Memory B cell (primary cell): ENCODE measurements at regions not wholly inside any gene's neighbourhood (a gene's known extent, or its start where the extent isn't known, plus 50 kb on each side); places are given as distances from the start of the nearest gene placed in this dataset.
"Not testable (repeated sequence)": the region's sequence is repeated elsewhere in the genome, so short reads cannot be mapped to it uniquely, and the experiment has no call there.

Source experiments
- ATAC-seq: fragments of 150-1000 bp; cut with Tn5 transposase; 2 replicates; pipeline ENCODE4 v1.10.0; 2021; ENCODE audit warnings: low read depth, mild to moderate bottlenecking, moderate library complexity
- DNase-seq, 2 donors: peaks; one replicate each; pipeline ENCODE4 v3.0.0; 2022; ENCODE audit warnings: low spot score in 2 of 2
- H3K27ac Mint-ChIP-seq: one replicate; pipeline ENCODE4 v1.8.0; 2022; ENCODE audit warnings: mild to moderate bottlenecking, moderate library complexity, mixed read lengths
- H3K27me3 Mint-ChIP-seq: one replicate; pipeline ENCODE4 v1.8.0; 2022; ENCODE audit warnings: mixed read lengths
- H3K36me3 Mint-ChIP-seq: one replicate; pipeline ENCODE4 v1.8.0; 2022; ENCODE audit warnings: mild to moderate bottlenecking, mixed read lengths
- H3K4me1 Mint-ChIP-seq: one replicate; pipeline ENCODE4 v1.8.0; 2022; ENCODE audit warnings: mixed read lengths
- H3K4me3 Mint-ChIP-seq: one replicate; pipeline ENCODE4 v1.8.0; 2022; ENCODE audit warnings: mild to moderate bottlenecking, moderate library complexity, mixed read lengths
- H3K9me3 Mint-ChIP-seq: one replicate; pipeline ENCODE4 v1.8.0; 2022; ENCODE audit warnings: mixed read lengths

DNA sequence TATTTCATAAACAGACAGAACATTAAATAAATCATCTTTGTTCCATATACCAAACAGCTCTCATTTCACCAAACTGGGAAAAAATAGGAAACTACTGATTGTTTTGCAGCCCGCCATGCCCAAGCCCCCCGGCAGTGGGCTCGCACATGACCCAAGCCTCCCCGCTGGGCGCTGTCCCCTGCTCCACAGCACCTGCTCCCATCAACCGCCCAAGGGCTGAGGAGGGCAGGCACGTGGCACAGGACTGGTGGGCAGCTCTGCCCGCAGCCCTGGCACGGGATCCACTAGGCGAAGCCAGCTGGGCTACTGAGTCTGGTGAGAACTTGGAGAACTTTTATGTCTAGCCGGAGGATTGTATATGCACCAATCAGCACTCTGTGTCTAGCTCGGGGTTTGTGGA lies 554.8 kb upstream of the CCNG1 start:
- Mint-ChIP-seq H3K4me1 (no peaks in the 10 kb centered on the region), H3K9me3 (peaks cover 1% of the 10 kb centered on the region), H3K4me3 (no peak overlapping the region), H3K27me3 (no peaks in the 10 kb centered on the region), H3K36me3 (no peaks in the 10 kb centered on the region), H3K27ac (no peak overlapping the region)
- DNase-seq (no peak), ATAC-seq (no peak)

DNA sequence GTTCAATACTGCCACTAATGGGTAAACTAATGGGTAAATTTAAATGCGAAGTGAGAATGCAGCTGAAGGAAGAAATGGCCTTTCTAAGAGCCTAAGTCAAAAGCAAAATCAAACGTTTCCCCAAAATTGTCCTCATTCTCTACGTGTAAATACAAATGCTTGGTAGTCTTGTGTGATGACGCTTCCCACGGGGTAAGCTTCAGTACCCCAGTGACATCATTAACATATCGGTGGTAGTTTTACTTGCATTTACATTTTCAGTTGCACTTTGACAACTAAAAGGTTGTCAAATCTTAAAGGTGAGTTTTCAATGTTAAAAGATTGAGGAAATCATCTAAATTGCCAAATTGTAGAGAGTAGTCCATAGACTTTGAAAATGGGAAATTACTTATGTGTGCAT lies 550.7 kb upstream of the CCNG1 start:
- ATAC-seq (no peak), DNase-seq (no peak)
- no peak overlapping the region for H3K27ac Mint-ChIP-seq
- H3K27me3 Mint-ChIP-seq: no peaks in the 10 kb centered on the region
- H3K36me3 Mint-ChIP-seq: no peaks in the 10 kb centered on the region
- H3K4me3 Mint-ChIP-seq: no peak overlapping the region
- no peaks in the 10 kb centered on the region for H3K9me3 Mint-ChIP-seq
- H3K4me1 Mint-ChIP-seq: no peaks in the 10 kb centered on the region

DNA sequence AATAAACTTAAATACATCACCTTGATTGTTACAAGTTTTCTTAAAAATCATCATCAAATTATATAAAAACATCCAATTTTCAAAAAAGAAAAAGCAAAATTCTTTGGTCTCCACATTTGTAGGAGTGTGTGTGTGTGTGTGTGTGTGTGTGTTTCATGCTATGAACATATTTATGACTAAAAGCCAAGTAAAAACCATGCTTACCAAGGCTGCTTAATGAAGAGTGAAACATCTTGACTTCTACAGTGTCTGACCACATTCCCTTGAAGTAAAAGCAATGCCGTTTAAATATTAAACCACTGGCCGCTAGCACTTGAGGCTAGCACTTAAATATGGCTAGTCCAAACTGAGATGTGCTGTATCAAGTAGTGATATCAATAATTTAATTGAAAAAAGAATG lies 549.1 kb upstream of the CCNG1 start:
- H3K9me3 Mint-ChIP-seq: no peaks in the 10 kb centered on the region
- DNase-seq (no peak), ATAC-seq (no peak)

DNA sequence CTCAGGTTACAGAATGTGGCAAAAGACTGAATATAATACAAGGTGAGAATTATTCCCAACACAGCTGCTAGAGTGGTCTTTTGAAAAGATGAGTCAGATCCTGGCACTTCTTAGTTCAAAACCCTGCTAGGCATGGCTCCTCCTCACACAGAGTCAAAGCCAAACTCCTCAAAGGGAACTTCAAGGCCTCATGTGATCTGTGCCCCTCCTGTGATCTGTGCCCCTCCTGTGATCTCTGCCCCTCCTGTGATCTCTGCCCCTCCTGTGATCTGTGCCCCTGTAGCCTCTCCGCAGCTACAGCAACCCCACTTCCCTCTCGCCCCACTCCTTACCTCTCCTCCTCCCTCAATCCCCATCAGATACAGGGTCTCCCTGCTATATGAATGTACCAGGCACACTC lies 525.5 kb upstream of the CCNG1 start:
- Mint-ChIP-seq H3K27me3 (no peaks in the 10 kb centered on the region), H3K4me3 (no peak overlapping the region), H3K9me3 (no peaks in the 10 kb centered on the region), H3K36me3 (no peaks in the 10 kb centered on the region), H3K27ac (no peak overlapping the region), H3K4me1 (no peaks in the 10 kb centered on the region)
- ATAC-seq (no peak), DNase-seq (no peak)

More for the DNA sequence above, 549.1 kb upstream of the CCNG1 start:
- H3K4me1 Mint-ChIP-seq: no peaks in the 10 kb centered on the region
- H3K36me3 Mint-ChIP-seq: no peaks in the 10 kb centered on the region
- H3K4me3 Mint-ChIP-seq: no peak overlapping the region
- no peak overlapping the region for H3K27ac Mint-ChIP-seq
- no peaks in the 10 kb centered on the region for H3K27me3 Mint-ChIP-seq

DNA sequence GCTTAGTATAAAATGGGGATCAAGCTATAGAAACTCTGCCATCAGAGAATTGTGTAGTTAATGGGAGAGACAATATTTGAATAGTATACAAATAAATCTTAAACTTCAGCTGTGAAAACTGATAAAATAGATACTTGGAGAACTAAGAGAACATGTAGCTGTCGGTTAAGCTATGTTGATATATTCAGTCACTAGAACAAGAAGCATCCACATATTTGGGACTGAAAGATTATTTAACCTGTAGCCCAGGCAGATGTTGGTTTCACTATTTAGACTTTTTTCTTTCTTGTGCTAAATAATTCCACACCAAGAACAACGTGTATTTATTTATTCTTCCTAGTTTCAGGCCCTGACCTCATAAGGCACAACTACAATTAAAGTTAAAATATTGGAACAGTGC lies 521.0 kb upstream of the CCNG1 start:
- Mint-ChIP-seq H3K27me3 (no peaks in the 10 kb centered on the region), H3K36me3 (no peaks in the 10 kb centered on the region), H3K4me1 (no peaks in the 10 kb centered on the region), H3K27ac (no peak overlapping the region), H3K9me3 (peaks cover 3% of the 10 kb centered on the region), H3K4me3 (no peak overlapping the region)
- ATAC-seq: no peak
- no peak for DNase-seq

DNA sequence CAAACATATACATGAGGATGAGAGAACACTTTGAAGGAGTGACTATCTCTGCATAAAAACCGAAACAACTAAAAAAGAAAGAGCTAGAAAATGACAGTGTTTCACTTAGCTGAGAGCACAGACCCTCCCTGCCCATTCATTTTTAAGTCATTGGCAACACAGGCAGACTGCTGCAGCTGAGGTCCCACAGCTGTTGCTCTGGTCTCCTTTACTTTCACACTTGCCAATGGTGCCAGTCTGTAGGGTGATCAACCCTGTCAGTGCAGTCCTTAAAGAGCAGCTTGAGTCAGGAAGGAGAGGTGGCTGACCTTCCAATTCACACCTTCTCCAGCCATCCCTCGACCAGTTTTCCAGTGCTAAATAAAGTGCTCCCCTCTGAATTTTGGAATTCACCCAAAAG lies 508.3 kb upstream of the CCNG1 start:
- Mint-ChIP-seq H3K27ac (no peak overlapping the region), H3K4me1 (no peaks in the 10 kb centered on the region), H3K4me3 (no peak overlapping the region), H3K36me3 (no peaks in the 10 kb centered on the region), H3K9me3 (peaks cover 7% of the 10 kb centered on the region), H3K27me3 (no peaks in the 10 kb centered on the region)
- DNase-seq (no peak), ATAC-seq (no peak)

DNA sequence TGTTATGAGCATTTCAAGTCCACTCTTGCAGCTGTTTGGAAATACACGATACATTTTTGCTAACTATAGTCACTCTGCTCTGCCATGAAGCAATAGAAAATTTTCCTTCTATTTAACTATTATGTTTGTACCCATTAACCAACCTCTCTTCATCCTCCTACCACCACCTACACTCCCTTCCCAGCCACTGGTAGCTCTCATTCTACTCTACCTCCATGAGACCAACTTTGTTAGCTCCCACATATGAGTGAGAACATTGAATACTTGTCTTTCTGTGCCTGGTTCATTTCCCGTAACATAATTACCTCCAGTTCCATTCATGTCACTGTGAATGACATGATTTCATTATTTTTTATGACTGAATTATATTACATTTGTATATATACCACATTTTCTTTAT lies 505.9 kb upstream of the CCNG1 start:
- ATAC-seq (no peak), DNase-seq (no peak)
- Mint-ChIP-seq H3K4me3 (no peak overlapping the region), H3K27me3 (no peaks in the 10 kb centered on the region), H3K27ac (no peak overlapping the region), H3K9me3 (peaks cover 13% of the 10 kb centered on the region), H3K36me3 (no peaks in the 10 kb centered on the region), H3K4me1 (no peaks in the 10 kb centered on the region)

DNA sequence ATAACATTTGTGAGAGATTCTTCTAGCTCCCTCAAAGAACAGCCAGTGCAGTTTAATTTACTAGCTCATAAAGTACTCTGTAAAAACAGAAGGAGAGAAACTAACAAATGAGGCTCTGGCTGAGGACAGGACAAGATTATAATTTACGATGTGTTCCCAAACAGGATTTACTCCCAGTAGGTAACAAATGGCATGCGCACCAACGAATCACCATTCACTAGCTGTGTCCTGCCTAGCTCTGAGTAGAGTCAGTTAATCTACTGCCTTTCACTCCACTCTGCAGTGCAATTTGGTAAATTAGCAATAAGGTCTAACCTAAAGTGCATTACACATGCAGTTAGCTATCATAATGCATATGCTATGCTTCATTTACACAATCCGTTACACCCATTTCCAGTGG lies 497.4 kb upstream of the CCNG1 start:
- H3K4me3 Mint-ChIP-seq: no peak overlapping the region
- no peak overlapping the region for H3K27ac Mint-ChIP-seq
- DNase-seq (no peak), ATAC-seq (no peak)
- H3K9me3 Mint-ChIP-seq: peaks cover 2% of the 10 kb centered on the region
- no peaks in the 10 kb centered on the region for H3K4me1 Mint-ChIP-seq
- no peaks in the 10 kb centered on the region for H3K27me3 Mint-ChIP-seq
- H3K36me3 Mint-ChIP-seq: no peaks in the 10 kb centered on the region

DNA sequence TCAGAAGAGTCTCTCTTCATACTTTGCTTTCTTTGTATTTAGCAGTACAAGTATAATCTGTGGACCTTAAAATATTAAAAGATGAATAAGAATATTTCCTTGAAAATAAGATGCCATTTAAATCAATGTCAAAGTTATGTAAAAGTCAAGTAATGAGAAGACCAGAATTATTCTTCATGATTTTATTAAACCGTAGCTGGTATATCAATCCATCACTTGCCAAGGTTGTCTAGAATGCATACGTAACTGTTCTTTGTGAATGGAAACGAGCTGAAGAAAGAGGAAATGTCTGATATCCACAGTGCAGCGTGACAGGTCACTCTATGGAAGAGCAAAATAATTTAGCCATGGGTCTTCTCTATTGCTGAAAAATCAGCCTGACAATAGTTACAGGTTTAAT lies 488.7 kb upstream of the CCNG1 start:
- DNase-seq (no peak), ATAC-seq (no peak)
- H3K27ac Mint-ChIP-seq: no peak overlapping the region
- no peaks in the 10 kb centered on the region for H3K4me1 Mint-ChIP-seq
- H3K4me3 Mint-ChIP-seq: no peak overlapping the region
- H3K36me3 Mint-ChIP-seq: no peaks in the 10 kb centered on the region
- no peaks in the 10 kb centered on the region for H3K27me3 Mint-ChIP-seq
- H3K9me3 Mint-ChIP-seq: peaks cover 5% of the 10 kb centered on the region

DNA sequence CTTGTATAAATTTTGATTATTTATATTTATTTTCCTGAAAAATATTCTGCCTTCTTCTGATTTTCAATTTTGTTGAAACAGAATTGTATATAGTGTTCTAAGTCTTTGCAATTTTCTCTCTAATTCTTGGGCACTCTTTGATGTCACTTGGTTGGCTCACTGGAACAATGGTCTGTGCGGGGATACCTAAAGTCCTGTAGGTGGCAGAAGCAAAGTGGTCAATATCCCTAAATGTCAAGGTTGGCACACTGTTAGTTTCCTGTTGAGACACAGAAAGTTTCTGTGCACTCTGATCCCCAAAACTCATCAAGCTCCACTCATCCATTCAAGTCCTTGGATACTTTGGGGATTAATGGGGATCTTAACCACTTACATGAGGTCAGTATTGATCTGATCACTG lies 480.8 kb upstream of the CCNG1 start:
- no peaks in the 10 kb centered on the region for H3K36me3 Mint-ChIP-seq
- ATAC-seq (no peak), DNase-seq (no peak)
- H3K4me3 Mint-ChIP-seq: no peak overlapping the region
- H3K27me3 Mint-ChIP-seq: no peaks in the 10 kb centered on the region
- H3K9me3 Mint-ChIP-seq: peaks cover 3% of the 10 kb centered on the region
- H3K27ac Mint-ChIP-seq: no peak overlapping the region
- no peaks in the 10 kb centered on the region for H3K4me1 Mint-ChIP-seq

DNA sequence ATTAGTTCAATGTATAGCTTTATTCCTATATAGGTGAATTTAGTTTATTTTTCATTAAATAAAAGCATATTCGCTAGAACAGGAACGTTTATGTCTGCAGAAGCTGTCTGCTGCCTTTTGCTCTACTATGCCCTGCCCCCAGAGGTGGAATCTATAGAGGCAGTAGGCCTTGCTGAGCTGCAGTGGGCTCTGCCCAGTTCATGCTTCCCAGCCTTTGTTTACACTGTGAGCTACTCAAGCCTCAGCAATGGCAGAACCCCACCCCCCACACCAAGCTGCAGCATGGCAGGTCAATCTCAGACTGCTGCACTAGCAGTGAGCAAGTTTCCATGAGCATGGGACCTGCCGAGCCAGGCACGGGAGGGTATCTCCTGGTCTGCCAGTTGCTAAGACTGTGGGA lies 473.3 kb upstream of the CCNG1 start:
- not testable (repeated sequence) for H3K36me3 Mint-ChIP-seq, H3K4me1 Mint-ChIP-seq, ATAC-seq, H3K27ac Mint-ChIP-seq, H3K4me3 Mint-ChIP-seq, H3K27me3 Mint-ChIP-seq, DNase-seq
- peaks cover 12% of the 10 kb centered on the region for H3K9me3 Mint-ChIP-seq

DNA sequence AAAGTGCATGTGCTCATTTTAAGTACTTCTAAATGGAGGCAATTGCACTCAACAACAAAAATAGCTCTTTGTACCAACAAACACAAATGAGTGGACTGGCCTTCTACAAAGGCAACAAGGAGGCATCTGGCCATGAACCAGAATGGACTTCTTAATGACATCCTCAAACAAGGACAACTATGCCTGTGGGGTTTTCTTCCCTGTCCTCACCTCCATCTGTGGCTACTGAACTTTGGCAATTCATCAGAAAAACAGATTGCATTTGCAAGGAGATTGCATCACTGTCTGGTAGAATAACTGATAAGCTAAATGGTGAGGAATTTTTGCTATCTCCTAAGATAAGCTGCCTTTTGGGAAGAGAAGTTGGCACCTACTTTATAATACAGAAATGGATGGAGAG lies 447.3 kb upstream of the CCNG1 start:
- no peaks in the 10 kb centered on the region for H3K4me1 Mint-ChIP-seq
- DNase-seq (no peak), ATAC-seq (no peak)
- no peaks in the 10 kb centered on the region for H3K27me3 Mint-ChIP-seq
- peaks cover 4% of the 10 kb centered on the region for H3K9me3 Mint-ChIP-seq
- no peak overlapping the region for H3K4me3 Mint-ChIP-seq
- H3K36me3 Mint-ChIP-seq: no peaks in the 10 kb centered on the region
- H3K27ac Mint-ChIP-seq: no peak overlapping the region

DNA sequence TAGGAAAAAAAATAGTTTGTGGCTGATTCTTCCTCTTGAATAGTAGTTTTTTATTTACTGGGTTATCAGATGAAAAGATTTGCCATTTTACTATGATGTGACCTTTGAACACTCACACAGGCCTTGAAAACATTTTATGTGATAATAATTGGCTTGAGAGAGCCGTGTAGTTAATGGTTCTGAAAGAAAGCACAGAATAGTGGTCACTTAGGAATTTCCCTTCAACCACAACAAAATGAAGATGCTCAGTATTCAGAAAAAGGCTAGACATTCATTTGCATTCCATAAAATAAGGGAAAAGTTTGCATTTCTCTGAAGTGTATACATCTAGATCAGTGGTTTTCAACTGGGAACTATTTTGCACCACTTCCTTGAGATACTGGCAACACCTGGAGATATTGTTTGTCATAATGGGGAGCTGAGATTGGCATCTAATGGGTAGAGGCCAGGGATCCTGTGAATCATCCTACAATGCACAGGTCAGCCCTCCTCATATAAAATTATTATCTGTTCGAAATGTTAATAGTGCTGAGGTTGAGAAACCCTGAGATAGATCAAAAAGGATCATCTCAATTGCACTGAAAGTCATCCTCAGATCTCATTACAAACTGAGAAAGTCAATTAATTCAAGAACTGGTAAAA lies 446.4 kb upstream of the CCNG1 start:
- Mint-ChIP-seq H3K27me3 (no peaks in the 10 kb centered on the region), H3K4me1 (no peaks in the 10 kb centered on the region), H3K9me3 (peaks cover 4% of the 10 kb centered on the region), H3K4me3 (no peak overlapping the region), H3K36me3 (no peaks in the 10 kb centered on the region), H3K27ac (no peak overlapping the region)
- ATAC-seq: no peak
- no peak for DNase-seq

DNA sequence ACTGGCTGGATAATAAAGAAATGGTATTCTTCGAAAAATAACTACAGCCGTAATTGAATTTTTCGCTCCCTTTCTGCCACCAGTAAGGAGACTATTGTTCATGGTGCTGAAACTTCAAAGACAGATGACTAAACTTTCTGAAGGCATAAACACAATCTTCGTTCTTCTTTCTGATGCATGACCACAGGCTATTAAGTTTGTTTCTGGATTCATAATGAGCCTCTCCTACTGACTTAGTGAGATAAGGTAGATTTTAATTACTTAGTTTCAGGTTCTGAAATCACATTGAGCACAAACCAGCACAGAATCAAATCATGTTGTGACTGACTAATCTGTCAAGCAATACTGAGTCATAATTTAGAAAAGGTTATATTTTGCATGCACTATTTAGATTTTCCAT lies 441.8 kb upstream of the CCNG1 start:
- DNase-seq: no peak
- Mint-ChIP-seq H3K4me1 (no peaks in the 10 kb centered on the region), H3K4me3 (no peak overlapping the region), H3K36me3 (no peaks in the 10 kb centered on the region), H3K27me3 (no peaks in the 10 kb centered on the region), H3K27ac (no peak overlapping the region), H3K9me3 (peaks cover 2% of the 10 kb centered on the region)
- no peak for ATAC-seq

DNA sequence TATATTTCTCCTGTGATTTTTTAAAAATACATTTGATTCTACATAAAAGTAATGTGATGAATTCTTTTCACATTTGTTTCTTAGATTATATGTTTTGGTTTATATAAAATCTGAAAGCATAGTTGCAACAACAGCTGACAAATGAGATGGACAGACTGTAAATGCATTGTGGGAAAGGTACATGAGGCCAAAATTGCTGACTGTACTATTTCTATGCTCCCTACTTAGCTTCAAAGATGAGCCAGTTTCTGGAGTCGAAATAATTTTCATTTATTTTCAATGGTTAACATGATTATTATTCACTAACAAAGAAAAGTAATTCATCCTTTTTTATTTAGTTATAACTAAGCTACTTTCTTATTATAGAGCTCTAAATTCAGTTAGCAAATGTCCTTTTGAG lies 441.3 kb upstream of the CCNG1 start:
- no peak overlapping the region for H3K4me3 Mint-ChIP-seq
- no peaks in the 10 kb centered on the region for H3K4me1 Mint-ChIP-seq
- peaks cover 2% of the 10 kb centered on the region for H3K9me3 Mint-ChIP-seq
- H3K27me3 Mint-ChIP-seq: no peaks in the 10 kb centered on the region
- no peak for ATAC-seq
- no peaks in the 10 kb centered on the region for H3K36me3 Mint-ChIP-seq
- DNase-seq: no peak
- no peak overlapping the region for H3K27ac Mint-ChIP-seq
